A673 (cell line): ENCODE measurements at regions not wholly inside any gene's neighbourhood (a gene's known extent, or its start where the extent isn't known, plus 50 kb on each side); places are given as distances from the start of the nearest gene placed in this dataset.

Experiments
- BruUV-seq: library from RNA; stranded (reverse); fragments of 400-500 nt; replicated peaks from 2 replicates; lab custom pipeline; 2021; lab: Mats Ljungman, UMichigan
- CTCF ChIA-PET: fragments of 300-600 bp; sonication (Branson Sonifier 250); formaldehyde crosslinking; loops from one replicate; lab custom pipeline; 2022; ENCODE audit warnings: antibody characterized with exemption; lab: Charles Lee
- POLR2A ChIA-PET: fragments of 300-600 bp; sonication (Branson Sonifier 250); formaldehyde crosslinking; loops from one replicate; lab custom pipeline; 2022; ENCODE audit warnings: antibody characterized with exemption; ENCODE audit not compliant: low non-redundant PET; lab: Charles Lee
- DNase-seq: peaks from one replicate; pipeline ENCODE4 v3.0.0-alpha.2; 2015; ENCODE audit warnings: low spot score
- H3K27ac ChIP-seq: fragments of 200-600 bp; sonication (generic); 2 replicates; pipeline ENCODE4 v1.5.1; 2016; ENCODE audit warnings: mixed run types, low read depth, mild to moderate bottlenecking, mixed read lengths, antibody characterized with exemption, low read length; ENCODE audit not compliant: poor library complexity, severe bottlenecking
- H3K27me3 ChIP-seq: fragments of 200-600 bp; sonication (generic); replicated peaks from 2 replicates; pipeline ENCODE4 v1.6.1; 2017; ENCODE audit warnings: mixed run types, low read depth, mild to moderate bottlenecking, mixed read lengths, antibody characterized with exemption, low read length; ENCODE audit not compliant: insufficient read depth, poor library complexity
- H3K36me3 ChIP-seq: fragments of 200-600 bp; sonication (generic); 2 replicates; pipeline ENCODE4 v1.6.1; 2016; ENCODE audit warnings: mixed run types, mild to moderate bottlenecking, mixed read lengths, antibody characterized with exemption, low read length; ENCODE audit not compliant: insufficient read depth, poor library complexity, severe bottlenecking
- H3K4me1 ChIP-seq: fragments of 200-600 bp; sonication (generic); 2 replicates; pipeline ENCODE4 v1.6.1; 2017; ENCODE audit warnings: mixed run types, mild to moderate bottlenecking, mixed read lengths, antibody characterized with exemption, low read length; ENCODE audit not compliant: insufficient read depth, poor library complexity, severe bottlenecking
- H3K4me3 ChIP-seq: fragments of 200-600 bp; sonication (generic); 2 replicates; pipeline ENCODE4 v1.5.1; 2016; ENCODE audit warnings: low read depth, mixed run types, mild to moderate bottlenecking, mixed read lengths, low read length; ENCODE audit not compliant: poor library complexity, severe bottlenecking
- H3K9me3 ChIP-seq: fragments of 200-600 bp; sonication (generic); 2 replicates; pipeline ENCODE4 v1.6.1; 2016; ENCODE audit warnings: mixed run types, low read depth, mild to moderate bottlenecking, mixed read lengths, antibody characterized with exemption, low read length; ENCODE audit not compliant: poor library complexity, severe bottlenecking
- CTCF ChIP-seq: fragments of 300-800, 200-600 bp; sonication (generic); conservative IDR thresholded peaks from 2 replicates; pipeline ENCODE4 v1.5.1; 2017; ENCODE audit warnings: low read depth, mild to moderate bottlenecking, antibody characterized with exemption, low read length, moderate library complexity, mixed read lengths
- EZH2 ChIP-seq: fragments of 200-600 bp; sonication (generic); IDR thresholded peaks from 2 replicates; pipeline ENCODE4 v1.6.1; 2017; ENCODE audit warnings: borderline replicate concordance, low read depth, mild to moderate bottlenecking, mixed read lengths, antibody characterized with exemption, low read length; ENCODE audit not compliant: poor library complexity, severe bottlenecking
- intact Hi-C: fragments of 100-400 bp; cut with micrococcal nuclease; formaldehyde crosslinking; loops from one replicate; pipeline ENCODE4 v1.10.0; 2022; ENCODE audit not compliant: unreplicated experiment

- no peak for DNase-seq
- intact Hi-C loops = no loop called here
- Histone ChIP-seq H3K4me1 (no peaks in the 10 kb centered on the region), H3K27ac (no peak overlapping the region), H3K9me3 (no peaks in the 10 kb centered on the region), H3K36me3 (no peaks in the 10 kb centered on the region), H3K27me3 (no peaks in the 10 kb centered on the region), H3K4me3 (no peak overlapping the region)
- POLR2A ChIA-PET = no interaction called here
- CTCF ChIA-PET = no interaction called here
- BruUV-seq = no TSS peak
- TF ChIP-seq EZH2 = no peak
Measured at GRCh38 chr18:55879331-55879730, 291.3 kb upstream of the TCF4 start.

GRCh38 chr18:55878224-55878623, 290.2 kb upstream of the TCF4 start:
- Histone ChIP-seq H3K27me3 (no peaks in the 10 kb centered on the region), H3K36me3 (no peaks in the 10 kb centered on the region), H3K4me1 (no peaks in the 10 kb centered on the region), H3K9me3 (no peaks in the 10 kb centered on the region), H3K4me3 (no peak overlapping the region), H3K27ac (no peak overlapping the region)
- no peak for DNase-seq
- CTCF ChIA-PET = no interaction called here
- POLR2A ChIA-PET = no interaction called here
- no TSS peak for BruUV-seq
- intact Hi-C loops = no loop called here
- TF ChIP-seq CTCF (no peak), EZH2 (no peak)

GRCh38 chr18:55877321-55877720, 289.3 kb upstream of the TCF4 start:
- no peaks in the 10 kb centered on the region for H3K36me3 ChIP-seq
- intact Hi-C loops = no loop called here
- CTCF ChIA-PET = no interaction called here
- H3K4me1 ChIP-seq = no peaks in the 10 kb centered on the region
- POLR2A ChIA-PET = no interaction called here
- no peak overlapping the region for H3K4me3 ChIP-seq
- H3K9me3 ChIP-seq = no peaks in the 10 kb centered on the region
- no peak for DNase-seq
- no TSS peak for BruUV-seq
- no peaks in the 10 kb centered on the region for H3K27me3 ChIP-seq
- H3K27ac ChIP-seq = no peak overlapping the region
- no peak for TF ChIP-seq CTCF
- TF ChIP-seq EZH2 = no peak

- Histone ChIP-seq H3K9me3 (no peaks in the 10 kb centered on the region), H3K27me3 (no peaks in the 10 kb centered on the region), H3K4me3 (no peak overlapping the region), H3K27ac (no peak overlapping the region), H3K4me1 (no peaks in the 10 kb centered on the region), H3K36me3 (no peaks in the 10 kb centered on the region)
- ChIA-PET CTCF (no interaction called here), POLR2A (no interaction called here)
- intact Hi-C loops = no loop called here
- BruUV-seq = no TSS peak
- no peak for TF ChIP-seq CTCF
- TF ChIP-seq EZH2 = no peak
- no peak for DNase-seq
Measured at GRCh38 chr18:55876254-55876653, 288.3 kb upstream of the TCF4 start.
